Endometrial microvascular endothelial cells (primary cell): ENCODE measurements at regions not wholly inside any gene's neighbourhood (a gene's known extent, or its start where the extent isn't known, plus 50 kb on each side); places are given as distances from the start of the nearest gene placed in this dataset.
"Not testable (repeated sequence)": the region's sequence is repeated elsewhere in the genome, so short reads cannot be mapped to it uniquely, and the experiment has no call there.

Source experiments
- in situ Hi-C: cut with HindIII; loops from 2 replicates; pipeline ENCODE4 v1.10.0; 2017; ENCODE audit warnings: low sequenced_read_pairs, low pct_unique_long_range_greater_than_20kb; ENCODE audit errors: inconsistent ontology term

DNA sequence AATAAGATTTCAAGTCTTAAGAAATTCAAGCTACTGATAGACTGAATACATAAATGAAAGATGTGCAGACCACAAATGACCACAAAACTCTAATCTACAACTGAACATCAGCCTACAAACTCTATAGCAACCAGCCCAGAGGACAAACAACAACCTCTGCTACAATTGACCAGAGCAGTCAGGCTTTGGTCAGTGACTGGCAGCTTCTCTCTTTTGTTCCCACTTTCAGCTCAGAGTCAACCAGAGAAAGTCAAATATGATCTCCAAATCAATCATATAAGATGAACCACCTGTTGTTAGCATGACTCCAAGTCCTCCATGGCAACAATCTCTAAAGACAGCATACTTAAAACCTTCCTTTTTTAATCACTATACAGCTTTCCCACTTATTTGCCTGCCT, 996.2 kb downstream of the SUCLG1 start:
- in situ Hi-C loops: no loop called here

GRCh38 chr2:83461135-83461534, 997.9 kb downstream of the SUCLG1 start:
- in situ Hi-C loops: no loop called here

- in situ Hi-C loops: no loop called here
These were observed 999.6 kb downstream of the SUCLG1 start for GRCh38 chr2:83459456-83459855.

- in situ Hi-C loops: no loop called here
These were observed 1023.1 kb downstream of the SUCLG1 start for GRCh38 chr2:83435989-83436388.

DNA sequence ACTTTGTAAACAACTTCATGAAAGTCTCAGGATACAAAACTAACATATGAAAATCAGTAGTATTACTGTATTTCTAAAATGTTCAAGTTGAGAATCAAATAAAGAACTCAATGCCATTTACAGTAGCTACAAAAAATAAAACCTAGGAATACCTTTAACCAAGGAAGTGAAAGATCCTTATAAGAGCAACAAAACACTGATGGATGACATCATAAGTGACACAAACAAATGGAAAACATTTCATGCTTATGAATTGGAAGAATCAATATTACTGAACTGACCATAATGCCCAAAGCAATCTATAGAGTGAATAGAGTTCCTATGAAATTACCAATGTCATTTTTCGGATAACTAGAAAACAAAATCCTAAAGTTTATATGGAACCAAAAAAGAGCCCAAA, 1038.1 kb downstream of the SUCLG1 start:
- in situ Hi-C loops: no loop called here

- in situ Hi-C loops: no loop called here
These were observed 1064.8 kb downstream of the SUCLG1 start for GRCh38 chr2:83394134-83394904.

DNA sequence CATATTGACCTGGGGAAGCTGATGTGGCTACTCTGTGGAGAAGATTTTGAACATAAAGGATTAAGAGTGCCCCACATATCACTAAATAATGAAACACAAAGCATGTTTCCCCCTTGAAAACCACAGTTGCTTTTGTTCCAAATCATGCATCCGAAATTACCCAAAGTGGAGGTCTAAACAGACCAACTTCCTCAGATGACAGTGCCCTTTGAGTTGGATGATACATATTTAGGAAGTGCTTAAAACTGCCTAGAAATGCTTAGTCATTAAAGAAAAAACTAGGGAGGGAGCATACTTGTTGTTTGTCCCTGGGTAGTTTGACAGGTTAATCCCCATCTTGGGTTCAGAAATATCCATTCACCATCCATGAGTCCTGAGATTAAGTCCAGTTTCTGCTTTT, 1070.3 kb downstream of the SUCLG1 start:
- in situ Hi-C loops: no loop called here

GRCh38 chr2:83386549-83386948, 1072.5 kb downstream of the SUCLG1 start:
- in situ Hi-C loops: no loop called here

DNA sequence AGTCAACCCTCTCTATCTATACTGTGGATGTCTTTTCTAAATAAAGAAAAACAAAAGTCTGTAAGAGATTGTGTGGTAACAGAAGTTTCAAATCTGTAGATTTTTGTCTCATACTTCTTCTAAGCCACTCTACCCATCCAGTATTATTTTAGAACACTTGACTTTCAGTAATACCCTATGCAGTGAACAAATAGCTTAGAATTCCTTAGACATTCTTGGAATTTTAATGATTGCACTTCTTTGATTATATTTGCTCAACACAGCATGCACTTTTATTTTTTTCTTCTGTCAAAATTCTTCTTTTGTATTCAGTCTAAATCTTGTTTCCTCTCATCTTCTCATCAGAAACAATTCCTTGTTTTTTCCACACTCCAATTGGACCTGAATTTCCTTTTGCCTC, 1080.2 kb downstream of the SUCLG1 start:
- in situ Hi-C loops: no loop called here

GRCh38 chr2:83376731-83377130, 1082.3 kb downstream of the SUCLG1 start:
- in situ Hi-C loops: no loop called here

DNA sequence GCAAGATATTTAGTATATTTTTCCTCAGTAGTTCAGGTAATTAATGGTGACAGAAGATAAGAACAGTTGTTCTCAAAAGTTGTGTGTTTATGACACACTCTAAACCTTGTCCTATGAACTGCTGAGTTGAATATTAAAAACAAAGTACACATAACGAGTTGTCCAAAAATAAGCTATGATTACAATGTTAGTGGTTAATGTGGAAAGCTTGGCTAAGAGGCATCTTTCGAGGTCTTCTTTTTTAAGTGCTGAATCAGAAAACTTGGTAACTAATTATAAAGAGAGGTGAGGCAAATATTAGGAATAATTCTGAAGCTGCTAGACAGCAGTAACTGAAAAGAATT, 1088.7 kb downstream of the SUCLG1 start:
- in situ Hi-C loops: no loop called here

DNA sequence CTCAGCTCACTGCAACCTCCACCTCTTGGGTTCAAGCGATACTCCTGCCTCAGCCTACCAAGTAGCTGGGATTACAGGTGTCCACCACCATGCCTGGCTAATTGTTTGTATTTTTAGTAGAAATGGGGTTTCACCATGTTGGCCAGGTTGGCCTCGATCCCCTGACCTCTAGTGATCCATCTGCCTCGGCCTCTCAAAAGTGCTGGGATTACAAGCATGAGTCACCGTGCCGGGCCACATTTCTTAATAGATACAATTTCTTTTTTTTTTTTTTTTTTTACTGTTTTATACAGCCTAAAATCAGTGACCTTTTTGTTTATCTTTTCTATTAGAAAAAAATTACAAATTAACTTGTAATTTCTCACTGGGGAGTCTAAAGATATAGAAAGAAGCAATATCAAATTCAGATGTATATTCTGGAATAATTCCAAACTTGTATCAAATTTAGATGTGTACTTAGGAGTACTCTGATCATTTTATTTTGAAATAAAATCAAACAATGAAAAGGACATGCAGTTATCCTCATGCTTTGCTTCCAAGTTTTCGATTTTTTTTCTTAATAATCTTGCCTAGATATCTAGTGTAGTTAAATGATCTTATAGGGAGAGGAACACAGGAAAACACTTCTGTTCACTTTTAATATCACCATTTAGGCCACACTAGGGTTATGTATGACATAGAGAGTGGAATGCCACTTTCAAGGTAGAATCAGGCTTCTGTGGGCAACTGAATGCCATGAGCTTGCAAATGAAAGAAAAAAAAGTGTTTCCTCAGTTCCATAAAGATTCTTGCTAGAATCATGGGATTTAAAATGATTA, 1089.3 kb downstream of the SUCLG1 start:
- in situ Hi-C loops: no loop called here

DNA sequence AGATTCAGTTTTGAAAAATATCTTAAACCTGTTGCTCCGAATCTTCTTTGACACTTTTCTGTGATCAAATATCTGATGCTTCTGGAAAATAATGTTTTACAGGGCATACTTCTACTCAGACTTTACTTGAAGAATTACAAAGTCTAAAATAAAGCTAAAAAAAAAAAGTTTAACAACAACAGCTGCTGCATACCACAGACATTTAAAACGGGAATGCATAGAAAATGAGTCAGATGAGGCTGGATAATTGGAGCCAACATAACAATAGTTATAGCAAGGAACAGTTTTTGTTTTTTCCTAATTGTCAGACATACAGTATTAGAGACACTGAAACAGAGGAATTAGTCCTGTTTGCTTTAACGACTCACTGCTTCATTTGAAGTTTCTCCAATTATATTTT, 1090.2 kb downstream of the SUCLG1 start:
- in situ Hi-C loops: no loop called here

DNA sequence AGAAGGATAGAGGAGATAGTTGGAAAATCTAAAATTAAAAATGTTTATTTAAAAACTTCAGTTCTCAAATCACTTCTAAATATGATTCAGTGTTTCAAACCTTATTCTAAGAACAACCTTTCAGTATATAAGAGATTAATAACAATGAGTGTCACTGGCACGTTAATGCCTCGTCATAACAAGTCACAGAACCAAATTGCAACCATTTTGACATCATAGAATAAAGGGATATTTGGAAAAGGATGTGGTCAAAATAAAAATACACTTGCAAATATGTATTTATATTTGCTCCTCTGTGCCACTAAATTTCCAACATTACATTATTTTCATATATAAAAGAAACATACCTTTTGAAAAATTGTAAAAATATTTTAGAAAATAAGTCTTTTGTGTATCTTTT, 1090.6 kb downstream of the SUCLG1 start:
- in situ Hi-C loops: no loop called here

- in situ Hi-C loops: no loop called here
These were observed 1093.6 kb downstream of the SUCLG1 start for GRCh38 chr2:83365476-83365875.

DNA sequence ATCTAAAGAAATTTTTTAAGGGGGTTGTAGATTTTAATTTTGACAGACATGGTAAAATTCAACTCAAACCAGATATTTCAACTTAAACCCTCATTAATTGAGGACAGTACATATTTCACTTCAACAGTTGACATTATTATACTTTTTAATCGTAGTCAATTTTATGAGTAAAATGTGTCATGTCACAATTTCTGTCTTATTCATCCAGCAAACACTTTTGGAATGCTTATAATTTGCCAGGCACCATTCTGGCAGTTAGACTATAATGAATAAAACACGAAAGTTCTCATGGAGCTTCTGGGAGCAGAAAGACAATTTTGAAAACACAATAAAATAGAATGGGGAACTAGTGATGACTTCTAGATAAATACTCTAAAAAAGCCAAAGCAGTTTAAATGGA, 1094.8 kb downstream of the SUCLG1 start:
- in situ Hi-C loops: no loop called here

GRCh38 chr2:83363138-83363537, 1095.9 kb downstream of the SUCLG1 start:
- in situ Hi-C loops: not testable (repeated sequence)

- in situ Hi-C loops: no loop called here
These were observed 1099.7 kb downstream of the SUCLG1 start for GRCh38 chr2:83359336-83359735.

- in situ Hi-C loops: no loop called here
These were observed 1116.2 kb downstream of the SUCLG1 start for GRCh38 chr2:83342860-83343329.

DNA sequence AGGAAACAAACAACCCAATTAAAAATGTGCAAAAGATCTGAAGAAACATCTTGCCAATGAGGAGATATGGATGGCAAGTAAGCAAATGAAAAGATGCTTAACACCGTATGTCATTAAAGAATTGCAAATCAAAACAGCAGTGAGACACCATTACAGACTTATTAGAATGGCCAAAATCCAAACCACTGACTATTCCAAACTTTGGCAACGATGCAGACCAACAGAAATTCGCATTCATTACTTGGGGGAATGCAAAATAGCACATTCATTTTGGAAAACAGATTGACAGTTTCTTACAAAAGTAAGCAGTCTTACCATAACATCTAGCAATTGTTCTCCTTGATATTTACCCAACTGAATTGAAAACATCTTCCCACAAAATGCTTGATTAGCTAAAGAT, 1118.7 kb downstream of the SUCLG1 start:
- in situ Hi-C loops: no loop called here
